T-helper 2 cell treated with Interferon-gamma antibody and Interleukin-4, amounts not matched to agents 100 ng/mL and 5 ng/mL, for 36 hours (primary cell): ENCODE measurements at regions not wholly inside any gene's neighbourhood (a gene's known extent, or its start where the extent isn't known, plus 50 kb on each side); places are given as distances from the start of the nearest gene placed in this dataset.

Source experiments
- intact Hi-C: fragments of 100-400 bp; cut with micrococcal nuclease; formaldehyde crosslinking; loops from one replicate; pipeline ENCODE4 v1.15.1; 2023

GRCh38 chrX:98350940-98351339, 1467.2 kb downstream of the RPA4 start:
- intact Hi-C loops = no loop called here

GRCh38 chrX:98357146-98357545, 1473.4 kb downstream of the RPA4 start:
- intact Hi-C loops = no loop called here

- intact Hi-C loops = no loop called here
Observed at GRCh38 chrX:98362630-98363029, 1478.9 kb downstream of the RPA4 start.

GRCh38 chrX:98371994-98372393, 1488.3 kb downstream of the RPA4 start:
- intact Hi-C loops = no loop called here

- intact Hi-C loops = no loop called here
Observed at GRCh38 chrX:98379134-98379533, 1495.4 kb downstream of the RPA4 start.

- intact Hi-C loops = no loop called here
Observed at GRCh38 chrX:98380106-98380505, 1496.4 kb downstream of the RPA4 start.

GRCh38 chrX:98380556-98380955, 1496.8 kb downstream of the RPA4 start:
- intact Hi-C loops = no loop called here

- intact Hi-C loops = no loop called here
Observed at GRCh38 chrX:98398542-98398941, 1514.8 kb downstream of the RPA4 start.

GRCh38 chrX:98405376-98405775, 1521.7 kb downstream of the RPA4 start:
- intact Hi-C loops = no loop called here

- intact Hi-C loops = no loop called here
Observed at GRCh38 chrX:98407584-98407983, 1523.9 kb downstream of the RPA4 start.

- intact Hi-C loops = no loop called here
Observed at GRCh38 chrX:98409867-98410266, 1526.2 kb downstream of the RPA4 start.

- intact Hi-C loops = no loop called here
Observed at GRCh38 chrX:98412058-98412457, 1528.3 kb downstream of the RPA4 start.

- intact Hi-C loops = no loop called here
Observed at GRCh38 chrX:98422536-98422935, 1538.8 kb downstream of the RPA4 start.

- intact Hi-C loops = no loop called here
Observed at GRCh38 chrX:98432413-98432812, 1548.7 kb downstream of the RPA4 start.

- intact Hi-C loops = no loop called here
Observed at GRCh38 chrX:98448524-98448923, 1564.8 kb downstream of the RPA4 start.

GRCh38 chrX:98452456-98452855, 1568.7 kb downstream of the RPA4 start:
- intact Hi-C loops = no loop called here

GRCh38 chrX:98459669-98460068, 1576.0 kb downstream of the RPA4 start:
- intact Hi-C loops = no loop called here

GRCh38 chrX:98480606-98481005, 1596.9 kb downstream of the RPA4 start:
- intact Hi-C loops = no loop called here

GRCh38 chrX:98481636-98482035, 1597.9 kb downstream of the RPA4 start:
- intact Hi-C loops = no loop called here

- intact Hi-C loops = no loop called here
Observed at GRCh38 chrX:98490670-98491069, 1607.0 kb downstream of the RPA4 start.

GRCh38 chrX:98501426-98501825, 1617.7 kb downstream of the RPA4 start:
- intact Hi-C loops = no loop called here

- intact Hi-C loops = no loop called here
Observed at GRCh38 chrX:98506907-98507306, 1623.2 kb downstream of the RPA4 start.

- intact Hi-C loops = no loop called here
Observed at GRCh38 chrX:98514032-98514431, 1630.3 kb downstream of the RPA4 start.

- intact Hi-C loops = no loop called here
Observed at GRCh38 chrX:98516120-98516519, 1632.4 kb downstream of the RPA4 start.
